HG02943 (cell line): ENCODE measurements at regions not wholly inside any gene's neighbourhood (a gene's known extent, or its start where the extent isn't known, plus 50 kb on each side); places are given as distances from the start of the nearest gene placed in this dataset.
"Not testable (repeated sequence)": the region's sequence is repeated elsewhere in the genome, so short reads cannot be mapped to it uniquely, and the experiment has no call there.

Experiments used
- ATAC-seq: cut with Tn5 transposase; IDR thresholded peaks from one replicate; pipeline ENCODE4 v1.9.1; 2021; ENCODE audit warnings: mild to moderate bottlenecking, low read depth, moderate library complexity; ENCODE audit not compliant: unreplicated experiment

DNA sequence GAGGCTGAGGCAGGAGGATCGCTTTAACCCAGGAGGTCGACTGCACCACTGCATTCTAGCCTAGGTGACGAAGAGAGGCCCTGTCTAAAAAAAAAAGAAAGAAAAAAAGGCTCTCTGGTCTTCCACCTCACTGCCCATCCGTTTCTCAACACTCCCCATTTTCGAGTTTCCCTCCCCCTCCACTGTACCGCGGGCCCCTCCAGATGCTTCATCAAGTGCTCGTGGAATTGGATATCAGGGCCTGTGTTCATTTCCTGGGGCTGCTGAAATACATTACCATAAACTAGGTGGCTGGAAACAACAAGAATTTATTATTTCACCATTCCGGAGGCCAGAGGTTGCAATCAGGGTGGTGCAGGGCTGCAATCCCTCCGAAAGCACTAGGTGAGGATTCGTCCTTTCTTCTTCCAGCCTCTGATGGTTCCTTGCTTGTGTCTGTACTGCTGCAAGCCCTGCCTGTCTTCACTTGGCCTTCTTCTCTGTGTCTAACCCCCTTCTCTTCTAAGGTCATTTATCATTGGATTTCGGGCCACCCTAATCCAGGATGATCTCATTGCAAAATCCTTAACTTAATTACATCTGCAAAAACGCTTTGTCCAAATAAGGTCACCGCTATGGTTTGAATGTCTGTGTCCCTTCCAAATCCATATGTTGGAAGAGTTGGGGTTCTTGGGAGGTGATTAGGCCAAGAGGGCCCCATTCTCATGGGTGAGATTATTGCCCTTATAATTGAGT is 135.1 kb downstream of the CRLF3 start:
- ATAC-seq: not testable (repeated sequence)

DNA sequence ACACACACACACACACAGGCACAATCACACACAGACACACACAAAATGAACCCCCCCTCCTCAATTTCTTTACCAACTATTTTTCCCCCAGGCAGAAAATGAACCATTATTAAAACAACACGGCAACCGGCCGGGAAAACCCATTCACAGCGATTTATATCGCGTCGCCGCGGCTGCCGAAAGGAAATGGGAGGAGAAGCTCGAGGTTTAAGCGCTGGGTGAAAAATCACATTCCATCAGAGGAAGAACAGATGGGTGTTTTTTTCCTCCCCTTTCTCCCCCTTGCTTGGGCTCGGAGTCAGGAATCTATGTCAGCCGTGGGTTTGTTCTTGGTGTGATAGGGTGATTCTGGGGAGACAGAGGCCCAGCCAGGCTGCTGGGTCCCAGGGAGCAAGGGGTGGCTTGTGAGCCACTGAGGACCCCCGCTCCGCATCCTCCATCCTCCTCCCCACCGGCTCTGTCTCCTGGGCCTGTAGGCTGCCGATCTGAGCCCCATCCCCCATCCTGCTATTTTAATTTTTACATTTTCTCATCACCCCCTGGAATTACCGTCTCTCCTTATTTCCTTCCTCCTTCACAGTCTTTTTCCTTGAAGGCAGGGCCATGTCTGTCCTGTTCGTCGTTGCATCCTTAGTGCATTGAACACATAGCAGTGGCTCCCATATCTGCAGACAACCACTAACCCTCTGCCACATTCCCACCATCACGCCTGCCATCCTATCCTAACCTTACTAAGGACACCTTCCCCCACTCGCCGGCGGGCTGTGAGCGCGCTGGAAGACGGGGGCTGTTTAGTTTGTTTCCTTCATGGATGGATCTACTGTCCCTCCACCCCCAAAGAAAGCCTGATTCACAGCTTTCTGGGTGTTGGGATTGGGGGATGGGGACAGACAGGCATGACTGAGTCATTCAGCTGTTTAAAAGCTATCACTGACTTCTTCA is 137.7 kb downstream of the CRLF3 start:
- ATAC-seq: not testable (repeated sequence)

DNA sequence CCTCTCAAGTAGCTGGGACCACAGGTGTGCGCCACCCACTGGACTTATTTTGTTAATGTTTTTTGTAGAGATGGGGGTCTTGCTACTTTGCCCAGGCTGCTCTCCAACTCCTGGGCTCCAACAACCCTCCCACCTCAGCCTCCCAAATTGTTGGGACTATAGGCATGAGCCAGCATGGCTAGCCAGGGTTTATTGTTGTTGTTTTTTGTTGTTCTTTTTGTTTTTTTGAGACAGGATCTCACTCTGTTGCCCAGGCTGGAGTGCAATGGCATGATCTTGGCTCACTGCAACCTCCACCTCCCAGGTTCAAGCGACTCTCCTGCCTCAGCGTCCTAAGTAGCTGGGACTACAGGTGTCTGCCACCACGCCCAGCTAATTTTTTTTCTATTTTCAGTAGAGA is 142.2 kb downstream of the CRLF3 start:
- not testable (repeated sequence) for ATAC-seq

DNA sequence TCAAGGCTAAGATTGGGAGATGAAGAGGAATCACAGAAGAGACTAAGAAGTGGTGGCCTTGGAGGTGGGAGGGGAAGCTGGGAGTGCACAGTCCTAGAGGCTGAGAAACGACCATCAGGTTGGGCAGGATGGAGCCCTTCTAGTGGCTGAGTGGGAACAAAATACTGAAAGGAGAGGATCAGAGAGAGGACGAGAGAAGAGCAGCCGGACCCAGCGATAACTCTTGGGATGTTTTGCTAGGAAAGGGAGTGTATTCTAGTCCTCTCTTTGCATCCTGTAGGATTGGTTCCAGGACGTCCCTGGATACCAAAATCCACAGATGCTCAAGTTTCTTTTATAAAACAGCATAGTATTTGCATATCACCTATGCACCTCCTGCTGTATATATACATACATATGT is 143.8 kb downstream of the CRLF3 start:
- not testable (repeated sequence) for ATAC-seq

DNA sequence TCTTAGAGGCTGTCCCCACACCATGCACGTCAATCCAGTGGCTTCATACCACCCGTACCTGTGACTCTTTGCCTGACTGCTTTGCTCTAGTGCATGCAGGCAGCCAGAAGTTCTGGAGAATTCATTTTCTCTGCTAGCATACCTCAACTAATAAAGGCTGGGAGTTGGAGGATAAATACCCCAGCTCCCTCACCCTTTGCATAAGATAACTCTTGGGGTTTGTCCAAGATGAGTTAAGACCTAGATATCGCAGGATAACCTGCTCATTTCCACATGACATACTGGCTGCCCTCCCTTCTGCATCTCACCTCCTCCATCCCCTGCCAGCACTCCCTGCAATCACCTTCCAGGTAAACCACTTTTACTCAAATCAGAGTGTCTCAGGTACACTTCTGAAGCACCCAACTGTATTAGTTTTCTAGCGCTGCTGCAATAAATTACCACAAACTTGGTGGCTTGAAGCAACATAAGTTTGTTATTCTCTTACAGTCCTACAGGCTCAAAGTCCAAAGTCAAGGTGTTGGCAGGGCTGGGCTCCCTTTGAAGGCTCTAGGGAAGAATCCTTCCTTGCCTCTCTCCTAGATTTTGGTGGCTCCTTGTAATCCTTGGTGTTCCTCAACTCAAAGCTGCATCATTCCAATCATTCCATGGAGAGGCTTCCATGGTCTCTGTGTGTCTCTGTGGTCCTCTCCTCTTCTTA is 146.8 kb downstream of the CRLF3 start:
- no peak for ATAC-seq

DNA sequence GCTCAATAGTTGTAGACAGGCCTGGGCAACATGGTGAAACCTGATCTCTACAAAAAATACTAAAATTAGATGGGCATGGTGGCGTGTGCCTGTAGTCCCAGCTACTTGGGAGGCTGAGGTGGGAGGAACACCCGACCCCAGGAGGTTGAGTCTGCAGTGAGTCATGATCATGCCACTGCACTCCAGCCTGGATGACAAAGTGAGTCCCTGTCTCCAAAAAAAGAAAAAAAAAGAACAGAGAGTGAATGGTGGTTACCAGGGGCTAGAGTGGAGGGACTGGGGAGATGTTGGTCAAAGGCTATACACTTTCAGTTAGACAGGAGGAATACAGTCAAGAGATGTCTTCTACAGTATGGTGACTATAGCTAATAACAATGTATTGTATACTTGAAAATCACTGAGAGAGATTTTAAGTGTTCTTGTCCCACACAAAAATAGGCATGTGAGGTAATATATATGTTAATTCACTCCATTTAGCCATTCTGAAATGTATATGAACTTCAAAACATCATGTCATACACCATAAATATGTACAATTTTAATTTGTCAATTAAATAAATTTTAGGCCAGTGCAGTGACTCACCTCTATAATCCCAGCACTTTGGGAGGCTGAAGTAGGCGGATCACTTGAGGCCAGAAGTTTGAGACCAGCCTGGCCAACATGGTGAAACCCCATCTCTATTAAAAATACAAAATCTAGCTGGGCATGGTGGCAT is 148.6 kb downstream of the CRLF3 start:
- not testable (repeated sequence) for ATAC-seq

DNA sequence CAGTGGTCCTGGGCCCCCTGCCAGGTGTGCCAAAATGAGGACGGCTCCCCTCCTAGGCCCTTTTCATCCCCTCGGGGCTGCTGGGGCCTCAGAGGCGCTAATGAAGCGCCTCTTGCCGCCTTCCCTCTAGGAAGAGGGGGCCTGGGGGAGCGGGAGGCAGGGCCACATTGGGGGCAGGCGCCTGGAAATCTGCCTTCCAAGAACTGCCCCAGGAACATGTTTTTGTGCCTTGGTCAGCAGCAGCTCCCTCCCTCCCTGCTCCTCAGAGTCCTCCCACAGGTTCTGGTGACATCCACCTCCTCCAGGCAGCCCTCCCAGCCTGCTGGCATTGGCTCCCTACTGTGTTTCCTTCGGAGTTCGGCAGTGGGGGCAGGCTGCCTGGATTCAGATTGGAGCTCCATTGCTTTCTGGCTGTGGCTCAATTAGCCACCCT is 155.3 kb downstream of the CRLF3 start:
- not testable (repeated sequence) for ATAC-seq

DNA sequence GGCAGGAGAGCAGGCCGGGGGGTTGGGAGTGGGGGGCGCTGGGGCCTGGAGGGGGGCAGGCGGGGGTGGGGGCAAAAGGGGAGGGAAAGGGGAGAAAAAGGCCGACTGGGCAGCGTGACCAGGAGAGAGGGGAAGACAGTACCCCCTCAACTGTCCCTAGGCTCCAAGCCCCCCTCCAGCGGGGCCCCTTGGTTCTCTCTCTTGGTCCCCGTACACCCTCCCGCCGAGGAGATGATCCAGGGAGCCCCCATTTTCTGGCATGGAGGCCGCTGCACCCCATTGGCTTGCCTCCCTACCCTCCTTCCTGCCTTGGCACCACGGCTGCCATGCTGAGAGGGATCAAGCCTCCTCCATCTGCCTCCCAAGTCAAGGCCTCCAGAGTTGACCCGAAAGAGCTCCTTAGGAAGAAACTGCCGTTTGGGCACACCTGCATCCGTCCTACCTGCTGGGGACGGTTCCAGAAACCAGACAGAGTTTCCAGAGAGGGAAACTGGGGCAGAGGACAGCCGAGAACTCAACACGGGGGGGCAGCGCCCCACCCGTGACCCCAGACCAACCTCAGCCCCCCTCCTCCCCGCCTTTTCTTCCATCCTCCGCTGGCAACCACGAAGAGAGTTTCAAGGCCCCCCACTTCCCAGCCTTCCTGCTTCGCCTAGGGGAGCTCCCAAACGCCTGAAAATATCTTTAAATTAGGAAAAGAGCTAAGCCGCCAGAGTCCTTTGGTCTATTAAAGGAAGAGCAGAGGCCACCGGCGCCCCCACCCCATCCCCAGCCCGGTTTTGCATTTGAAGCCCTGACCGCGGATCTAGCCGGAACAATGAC is 155.9 kb downstream of the CRLF3 start:
- ATAC-seq: not testable (repeated sequence)

DNA sequence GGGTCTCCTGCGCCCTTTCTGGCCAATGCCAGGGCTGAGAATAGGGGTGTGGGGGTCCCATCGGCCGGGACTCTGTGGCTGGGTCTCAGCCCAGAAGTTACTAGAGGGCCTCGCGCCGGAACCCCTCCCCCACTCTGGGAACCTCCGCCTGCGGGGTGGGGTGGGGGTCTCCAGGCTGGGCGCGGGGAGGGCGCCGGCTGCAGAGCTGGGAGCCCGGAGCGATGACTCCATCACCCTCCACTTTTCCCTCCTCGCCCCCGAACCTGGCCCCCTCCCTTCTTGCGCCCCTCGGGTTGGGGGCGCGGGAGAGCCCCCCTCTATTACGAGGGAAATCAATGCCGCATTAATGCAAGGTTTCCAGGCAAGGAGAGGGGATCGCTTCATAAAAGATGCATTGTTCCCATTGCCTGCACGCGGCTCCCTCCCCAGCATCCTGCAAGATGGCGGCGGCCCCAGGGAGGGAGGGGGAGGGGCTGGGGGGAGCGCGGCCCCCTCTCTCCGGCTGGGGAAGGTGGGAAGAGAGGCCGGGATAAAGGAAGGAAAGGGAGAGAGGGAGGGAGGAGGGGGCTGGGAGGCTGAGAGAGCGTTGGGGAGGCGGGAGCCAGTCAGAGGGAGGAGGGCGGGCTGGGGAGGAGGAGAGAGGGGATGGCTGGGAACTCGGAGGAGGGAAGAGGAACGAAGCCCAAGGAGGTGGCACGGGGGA is 156.7 kb downstream of the CRLF3 start:
- ATAC-seq: not testable (repeated sequence)

DNA sequence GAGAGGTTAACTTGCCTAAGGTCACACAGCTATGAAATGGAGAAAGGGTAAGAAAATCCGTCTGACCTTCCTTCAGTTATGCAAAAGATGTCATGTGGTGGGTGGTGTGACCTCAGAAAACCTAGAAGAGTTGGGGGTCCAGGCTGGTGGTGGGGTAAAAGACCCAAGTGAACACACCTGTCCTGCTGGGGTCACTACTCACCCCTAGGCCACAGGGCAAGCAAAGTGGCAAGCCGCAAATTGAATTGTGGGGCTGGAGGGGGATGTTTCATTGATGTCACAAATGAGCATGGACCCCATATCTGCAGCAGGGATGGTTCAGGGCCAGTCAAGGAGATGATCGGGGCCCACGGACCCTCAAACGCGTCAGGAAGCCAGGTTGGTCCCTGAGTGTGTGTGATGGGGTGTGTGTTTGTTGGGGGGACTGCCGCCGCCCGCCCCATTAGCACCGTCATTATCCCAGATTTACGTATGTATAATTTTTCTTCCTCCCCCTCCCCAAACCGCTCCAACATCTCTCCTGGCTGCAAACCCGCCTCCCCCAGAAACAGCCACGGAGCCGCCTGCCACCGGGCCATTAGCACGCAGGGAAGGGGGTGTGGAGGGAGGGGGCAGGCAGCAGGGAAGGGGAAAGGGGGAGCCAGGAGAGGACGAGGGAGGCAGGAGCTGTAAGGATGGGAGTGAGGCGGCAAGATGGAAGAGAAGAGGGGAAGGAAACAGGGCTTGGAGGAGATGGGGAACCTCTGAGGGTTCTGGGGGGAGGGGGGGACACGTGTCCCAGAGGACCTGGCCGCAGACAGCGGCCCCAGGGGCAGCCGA is 157.4 kb downstream of the CRLF3 start:
- not testable (repeated sequence) for ATAC-seq

DNA sequence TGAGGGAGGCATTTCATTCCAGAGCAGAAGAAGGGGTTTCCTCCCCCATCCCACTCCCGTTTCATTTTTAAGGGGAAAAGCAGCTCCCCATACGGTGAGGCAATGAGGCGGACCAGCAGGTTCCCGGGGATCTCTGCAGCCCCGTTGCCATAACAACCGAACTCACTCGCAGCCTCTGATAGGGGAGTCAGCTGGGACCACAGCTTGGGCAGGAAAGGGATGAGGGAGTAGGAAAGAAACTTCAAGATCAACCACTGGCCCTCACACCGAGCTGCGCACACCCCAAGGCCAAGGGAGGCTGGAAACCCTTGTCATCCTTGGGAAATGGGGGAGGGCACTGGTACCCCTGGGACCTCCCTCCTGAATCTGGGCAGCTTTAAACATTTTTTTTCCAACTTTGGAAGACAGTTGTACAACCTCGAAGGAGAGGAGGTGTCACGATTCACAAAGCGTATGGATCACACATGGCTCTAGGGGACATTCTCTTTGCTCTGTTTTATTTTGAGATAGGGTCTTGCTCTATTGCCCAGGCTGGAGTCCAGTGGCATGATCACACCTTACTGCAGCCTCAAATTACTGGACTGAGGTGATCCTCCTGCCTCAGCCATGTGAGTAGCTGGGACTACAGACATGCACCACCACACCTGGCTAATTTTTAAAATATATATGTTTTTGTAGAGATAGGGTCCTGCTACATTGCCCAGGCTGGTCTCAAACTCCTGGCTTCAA is 160.6 kb downstream of the CRLF3 start:
- not testable (repeated sequence) for ATAC-seq

DNA sequence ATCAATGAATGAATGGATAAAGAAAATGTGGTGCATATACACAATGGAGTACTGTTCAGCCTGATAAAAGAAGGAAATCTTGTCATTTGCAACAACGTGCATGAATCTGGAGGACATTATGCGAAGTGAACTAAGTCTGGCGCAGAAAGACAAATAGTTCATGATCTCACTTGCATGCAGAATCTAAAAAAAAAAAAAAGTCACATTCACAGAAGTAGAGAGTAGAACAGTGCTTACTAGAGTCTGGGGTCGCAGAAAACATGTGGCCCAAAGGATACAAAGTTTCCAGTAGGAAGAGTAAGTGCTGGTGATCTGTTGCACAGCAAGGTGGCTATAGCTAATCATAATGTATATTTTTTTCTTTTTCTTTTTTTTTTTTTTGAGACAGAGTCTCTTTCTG is 167.3 kb downstream of the CRLF3 start:
- not testable (repeated sequence) for ATAC-seq

DNA sequence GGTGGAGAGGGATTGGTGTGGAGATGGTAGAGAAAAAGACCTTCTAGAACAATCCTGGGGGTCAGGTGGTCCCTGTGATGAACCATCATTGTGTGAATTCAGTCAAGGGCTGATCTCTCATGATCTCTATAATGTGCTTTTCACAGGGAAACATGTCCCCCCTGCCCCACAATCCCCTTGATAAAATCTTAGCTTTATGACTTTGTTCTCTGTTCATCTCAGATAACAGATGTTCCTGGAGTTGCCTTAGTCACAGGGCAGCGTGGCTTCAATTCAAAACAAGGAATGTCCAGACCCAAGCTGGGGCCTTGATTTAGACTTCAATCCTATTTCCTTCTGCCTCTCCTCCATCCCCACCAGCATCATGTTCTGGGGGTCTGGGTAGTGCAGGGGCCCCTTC is 171.5 kb downstream of the CRLF3 start:
- not testable (repeated sequence) for ATAC-seq

DNA sequence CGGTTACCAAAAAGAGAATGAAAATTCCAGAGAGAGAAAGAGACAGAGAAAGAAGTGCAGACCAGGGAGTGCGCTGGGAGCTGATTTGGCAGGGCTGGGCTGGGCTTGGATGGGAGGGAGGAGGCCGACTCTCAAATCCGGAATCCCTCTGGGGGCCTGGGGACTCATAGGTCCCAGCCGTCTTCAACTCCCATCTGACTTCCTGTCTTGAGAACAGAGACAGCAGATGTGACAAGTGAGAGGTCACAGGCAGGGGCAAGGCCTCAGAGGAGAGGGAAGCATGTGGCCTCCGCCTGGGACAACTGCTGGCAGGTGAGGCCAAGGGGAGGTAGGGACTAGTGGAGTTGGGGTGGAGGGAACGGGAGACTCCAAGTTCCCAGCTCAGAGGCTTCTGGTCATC is 172.9 kb downstream of the GOSR1 start:
- ATAC-seq: not testable (repeated sequence)

DNA sequence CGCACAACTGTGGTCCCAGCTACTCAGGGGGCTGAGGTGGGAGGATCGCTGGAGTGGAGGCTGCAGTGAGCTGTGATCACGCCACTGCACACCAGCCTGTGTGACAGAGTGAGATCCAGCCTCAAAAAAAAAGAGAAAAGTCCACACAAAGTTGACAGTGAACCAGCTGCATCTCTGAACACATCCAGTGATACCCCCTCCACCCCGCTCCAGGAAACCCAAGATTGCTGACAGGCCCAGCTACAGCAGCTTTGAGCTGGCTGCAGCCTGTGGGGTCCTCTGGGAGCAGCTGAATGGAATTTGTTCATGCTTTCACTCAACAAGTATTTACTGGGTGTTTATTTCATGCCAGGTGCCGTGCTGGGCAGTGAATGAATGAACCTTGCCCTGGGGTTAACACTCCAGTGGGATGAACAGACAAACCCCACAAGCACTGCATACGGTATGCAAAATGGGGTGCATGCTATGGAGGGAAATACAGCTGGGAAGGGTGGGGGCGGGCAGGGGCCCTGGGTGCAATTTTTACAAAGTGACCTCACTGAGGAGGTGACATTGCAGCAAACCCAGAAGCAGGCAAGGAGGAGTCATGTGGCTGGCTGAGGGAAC is 170.9 kb downstream of the GOSR1 start:
- ATAC-seq: not testable (repeated sequence)

DNA sequence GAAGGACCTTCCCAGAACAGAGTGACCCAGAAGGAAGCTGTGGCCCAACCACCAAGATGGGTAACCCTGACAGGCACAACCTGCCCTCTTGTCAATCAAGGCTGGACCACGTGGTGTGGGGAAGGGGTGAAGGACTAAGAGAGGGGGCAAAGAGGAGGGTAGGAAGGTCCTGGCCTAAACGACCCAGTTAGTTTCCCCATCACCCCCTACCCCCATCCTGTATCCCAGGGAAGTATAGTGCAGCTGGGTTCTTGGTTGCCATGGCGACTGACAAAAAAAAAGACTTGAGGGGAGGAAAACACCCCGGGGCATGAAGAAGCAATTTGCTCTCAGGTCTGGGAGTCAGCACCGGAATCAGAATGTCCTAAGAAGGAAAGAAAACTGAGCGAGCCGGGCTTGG is 168.7 kb downstream of the GOSR1 start:
- ATAC-seq: not testable (repeated sequence)

DNA sequence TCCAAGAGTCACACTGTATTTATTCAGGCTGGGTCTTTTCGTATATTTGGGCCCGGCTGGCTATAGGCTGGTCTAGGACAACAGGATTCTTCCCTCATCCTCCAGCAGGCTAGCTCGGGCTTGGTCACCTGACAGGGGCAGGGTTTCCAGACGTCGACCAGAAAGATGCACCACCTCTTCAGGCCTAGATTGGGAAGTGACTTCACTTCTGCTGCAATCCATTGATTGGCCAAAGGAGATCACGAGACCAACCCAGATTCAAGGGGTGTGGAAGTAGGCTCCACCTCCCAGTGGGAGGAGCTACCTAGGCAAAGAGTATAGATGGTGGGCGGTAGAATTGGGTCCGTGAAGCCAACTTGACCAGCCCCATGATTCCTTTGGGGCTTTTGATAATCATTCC is 167.5 kb downstream of the GOSR1 start:
- ATAC-seq: not testable (repeated sequence)
